H1 (cell line): ENCODE measurements at regions not wholly inside any gene's neighbourhood (a gene's known extent, or its start where the extent isn't known, plus 50 kb on each side); places are given as distances from the start of the nearest gene placed in this dataset.

Source experiments
- CEBPB ChIP-seq: IDR thresholded peaks from 2 replicates; pipeline ENCODE4 v1.6.1; 2012; ENCODE audit warnings: low read depth, low read length
- CHD2 ChIP-seq: IDR thresholded peaks from 2 replicates; pipeline ENCODE4 v1.6.1; 2012; ENCODE audit warnings: low read length, improper control_type of control experiment
- CREB1 ChIP-seq: IDR thresholded peaks from 2 replicates; pipeline ENCODE4 v1.6.1; 2012; ENCODE audit warnings: inconsistent platforms
- CTCF ChIP-seq, 3 experiments: IDR thresholded peaks; 1 replicate in 2 of 3; 2 replicates in 1 of 3; pipeline versions ENCODE4 v1.5.1 to v1.6.1; 2011; ENCODE audit warnings: low read length in 3 of 3, mild to moderate bottlenecking in 3 of 3, inconsistent platforms in 2 of 3, low read depth in 1 of 3, moderate library complexity in 1 of 3; ENCODE audit not compliant: insufficient read depth in 1 of 3; ENCODE audit errors: control extremely low read depth in 1 of 3
- EGR1 ChIP-seq: IDR thresholded peaks from 2 replicates; pipeline ENCODE4 v1.6.1; 2011; ENCODE audit warnings: low read depth, low read length, borderline replicate concordance
- EP300 ChIP-seq, 2 experiments: IDR thresholded peaks; 1 replicate in 1 of 2; 2 replicates in 1 of 2; pipeline ENCODE4 v1.6.1; 2011 to 2012; ENCODE audit warnings: low read depth in 2 of 2, low read length in 2 of 2, mild to moderate bottlenecking in 2 of 2, borderline replicate concordance in 1 of 2, inconsistent platforms in 1 of 2, moderate library complexity in 1 of 2
- EZH2 ChIP-seq: fragments of 200-600 bp; sonication (generic); IDR thresholded peaks from 2 replicates; pipeline ENCODE4 v1.7.1; 2012; ENCODE audit warnings: low read depth, mild to moderate bottlenecking, moderate library complexity, low read length, inconsistent platforms; ENCODE audit not compliant: severe bottlenecking
- NRF1 ChIP-seq: IDR thresholded peaks from 2 replicates; pipeline ENCODE4 v1.6.1; 2011; ENCODE audit warnings: mild to moderate bottlenecking, low read depth, low read length, improper control_type of control experiment
- POLR2A ChIP-seq, 2 experiments: IDR thresholded peaks; 1 replicate in 1 of 2; 2 replicates in 1 of 2; pipeline ENCODE4 v1.6.1; 2011; ENCODE audit warnings: low read depth in 2 of 2, low read length in 2 of 2, mild to moderate bottlenecking in 2 of 2; ENCODE audit errors: control extremely low read depth in 1 of 2
- POLR2AphosphoS5 ChIP-seq: IDR thresholded peaks from 2 replicates; pipeline ENCODE4 v1.6.1; 2011; ENCODE audit warnings: low read depth, low read length
- RAD21 ChIP-seq, 2 experiments: IDR thresholded peaks in 1 of 2; conservative IDR thresholded peaks in 1 of 2; 2 replicates each; pipeline ENCODE4 v1.6.1; 2011; ENCODE audit warnings: low read depth in 2 of 2, low read length in 2 of 2, improper control_type of control experiment in 1 of 2, inconsistent platforms in 1 of 2, mild to moderate bottlenecking in 1 of 2, moderate library complexity in 1 of 2
- RFX5 ChIP-seq: IDR thresholded peaks from 2 replicates; pipeline ENCODE4 v1.6.1; 2011; ENCODE audit warnings: low read depth, low read length, improper control_type of control experiment, borderline replicate concordance
- TCF12 ChIP-seq: IDR thresholded peaks from 2 replicates; pipeline ENCODE4 v1.6.1; 2011; ENCODE audit warnings: low read depth, mild to moderate bottlenecking, low read length

- no peak for TF ChIP-seq TCF12
- TF ChIP-seq EP300 (IDR thresholded peaks at IDR 0.05; ENCODE audit: borderline replicate concordance in 1 of 2, low read depth in 2 of 2, low read length in 2 of 2), result no peak
- TF ChIP-seq CTCF (IDR thresholded peaks at IDR 0.05; ENCODE audit: control extremely low read depth in 1 of 3, insufficient read depth in 1 of 3, low read depth in 1 of 3, low read length in 3 of 3), result no peak
- TF ChIP-seq POLR2A (IDR thresholded peaks at IDR 0.05; ENCODE audit: control extremely low read depth in 1 of 2, low read depth in 2 of 2, low read length in 2 of 2), result no peak
- no peak for TF ChIP-seq NRF1
- TF ChIP-seq RFX5, result no peak
- TF ChIP-seq RAD21 (IDR thresholded peaks at IDR 0.05 in 1 of 2, conservative IDR thresholded peaks at IDR 0.05 in 1 of 2; ENCODE audit: low read depth in 2 of 2, low read length in 2 of 2), result no peak
- TF ChIP-seq CREB1, result no peak
- TF ChIP-seq CEBPB, result no peak
- no peak for TF ChIP-seq EZH2
- TF ChIP-seq POLR2AphosphoS5, result no peak
- no peak for TF ChIP-seq EGR1
- TF ChIP-seq CHD2, result no peak
Measured at GRCh38 chr5:71943874-71944273, 163.4 kb upstream of the MAP1B start.
